SU-DHL-6 (cell line): ENCODE measurements at regions not wholly inside any gene's neighbourhood (a gene's known extent, or its start where the extent isn't known, plus 50 kb on each side); places are given as distances from the start of the nearest gene placed in this dataset.

Source experiments
- CTCF ChIP-seq: fragments of 200-600 bp; sonication (generic); IDR thresholded peaks from one replicate; pipeline ENCODE4 v1.5.1; 2017; ENCODE audit warnings: antibody characterized with exemption, mild to moderate bottlenecking, low read length, moderate library complexity; ENCODE audit not compliant: insufficient read depth, poor library complexity, severe bottlenecking
- EZH2phosphoT487 ChIP-seq: fragments of 200-600 bp; sonication (generic), shearing (Covaris generic); conservative IDR thresholded peaks from 2 replicates; pipeline ENCODE4 v1.6.1; 2018; ENCODE audit warnings: mild to moderate bottlenecking, antibody characterized with exemption, low read length, moderate library complexity, mixed read lengths

- TF ChIP-seq CTCF (no peak), EZH2phosphoT487 (no peak)
Measured at GRCh38 chr14:82999802-83000201, 1466.1 kb upstream of the SEL1L start.
